HS-5 (cell line): ENCODE measurements at regions not wholly inside any gene's neighbourhood (a gene's known extent, or its start where the extent isn't known, plus 50 kb on each side); places are given as distances from the start of the nearest gene placed in this dataset.
A peak's percentile ranks its signal among the peaks of the same experiment; 100 is the strongest.
"Not testable (repeated sequence)": the region's sequence is repeated elsewhere in the genome, so short reads cannot be mapped to it uniquely, and the experiment has no call there.

Source experiments
- DNase-seq: peaks from one replicate; pipeline ENCODE4 v3.0.0-alpha.2; 2012; ENCODE audit warnings: low read depth

DNA sequence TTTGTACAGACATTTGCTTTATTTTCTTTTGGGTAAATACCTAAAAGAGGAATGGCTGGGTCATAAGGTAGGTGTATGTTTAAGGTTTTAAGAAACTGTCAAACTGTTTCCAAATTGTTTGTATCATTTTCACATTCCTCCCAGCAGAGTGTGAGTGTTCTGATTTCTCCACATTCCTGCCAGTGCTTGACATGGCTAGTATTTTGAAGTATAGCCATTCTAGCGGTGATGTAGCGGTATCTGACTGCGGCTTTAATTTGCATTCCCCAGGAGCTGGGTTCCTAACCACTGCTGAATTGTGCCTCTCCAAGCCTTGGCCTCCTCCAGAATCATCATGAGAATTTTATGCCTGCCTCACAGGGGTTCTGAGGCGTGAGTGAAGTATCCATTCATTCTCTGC, 61.8 kb upstream of the ARL4C start:
- DNase-seq, result no peak

GRCh38 chr2:234556848-234557573, 60.1 kb upstream of the ARL4C start:
- DNase-seq, result no peak

- DNase-seq, result no peak
Measured at GRCh38 chr2:234555616-234556249, 58.9 kb upstream of the ARL4C start.

DNA sequence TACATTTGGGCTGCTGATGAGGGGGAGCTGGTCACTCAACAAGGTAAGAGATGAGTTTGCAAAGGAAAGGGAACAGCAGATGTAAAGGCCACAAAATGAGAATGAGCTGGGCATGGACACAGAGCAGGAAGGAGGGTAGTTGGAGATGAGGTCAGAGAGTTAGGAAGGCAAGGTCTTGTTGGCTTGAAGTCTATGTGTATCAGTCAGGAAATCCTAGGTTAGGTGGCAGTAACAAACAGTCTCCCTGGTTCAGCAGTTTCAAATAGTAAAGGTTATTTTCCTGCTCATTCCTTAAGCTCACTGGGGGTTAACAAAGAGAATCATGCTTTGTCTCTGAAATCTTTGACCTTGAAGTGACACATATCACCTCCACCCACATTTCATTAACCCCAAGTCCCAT, 58.3 kb upstream of the ARL4C start:
- no peak for DNase-seq

DNA sequence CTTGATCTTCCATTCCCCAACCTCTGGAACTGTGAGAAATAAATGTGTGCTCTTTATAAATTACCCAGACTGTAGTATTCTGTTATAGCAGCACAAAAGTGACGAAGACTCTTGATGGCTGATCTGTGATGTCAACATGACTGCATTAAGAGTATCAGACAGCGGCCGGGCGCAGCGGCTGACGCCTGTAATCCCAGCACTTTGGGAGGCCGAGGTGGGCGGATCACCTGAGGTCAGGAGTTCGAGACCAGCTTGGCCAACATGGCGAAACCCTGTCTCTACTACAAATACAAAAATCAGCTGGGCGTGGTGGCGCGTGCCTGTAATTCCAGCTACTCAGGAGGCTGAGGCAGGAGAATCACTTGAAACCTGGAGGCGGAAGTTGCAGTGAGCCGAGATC, 56.3 kb upstream of the ARL4C start:
- not testable (repeated sequence) for DNase-seq

DNA sequence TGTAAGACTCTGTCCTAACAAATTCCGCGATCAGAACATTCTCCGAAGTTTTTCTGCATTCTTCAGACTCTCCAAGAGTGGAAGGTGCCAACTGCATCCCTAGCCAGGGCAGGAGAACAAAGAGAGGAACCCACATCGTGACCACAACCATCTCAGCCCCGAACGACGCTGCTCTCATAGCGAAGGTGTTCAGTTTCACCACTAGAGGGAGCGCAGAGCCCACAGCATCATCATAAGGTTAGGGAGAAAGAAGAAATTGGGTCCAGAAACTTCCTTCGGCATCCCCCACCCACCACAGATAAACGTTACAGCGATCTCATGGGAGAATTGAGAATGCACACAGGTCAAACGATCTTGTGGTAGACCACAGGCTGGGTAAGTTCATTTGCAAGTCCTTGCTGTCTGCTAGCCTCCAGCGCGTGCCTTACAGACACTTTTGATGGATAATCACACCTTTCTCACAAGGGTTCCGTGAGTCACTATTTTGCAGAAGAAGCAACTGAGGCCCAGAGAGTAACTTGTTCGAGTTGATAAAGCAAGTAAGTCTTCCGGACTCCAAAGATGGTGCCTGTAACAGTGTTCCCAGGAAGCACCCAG, 53.7 kb upstream of the ARL4C start:
- peak; percentile 58 for DNase-seq

GRCh38 chr2:234550056-234550455, 53.2 kb upstream of the ARL4C start:
- no peak for DNase-seq

DNA sequence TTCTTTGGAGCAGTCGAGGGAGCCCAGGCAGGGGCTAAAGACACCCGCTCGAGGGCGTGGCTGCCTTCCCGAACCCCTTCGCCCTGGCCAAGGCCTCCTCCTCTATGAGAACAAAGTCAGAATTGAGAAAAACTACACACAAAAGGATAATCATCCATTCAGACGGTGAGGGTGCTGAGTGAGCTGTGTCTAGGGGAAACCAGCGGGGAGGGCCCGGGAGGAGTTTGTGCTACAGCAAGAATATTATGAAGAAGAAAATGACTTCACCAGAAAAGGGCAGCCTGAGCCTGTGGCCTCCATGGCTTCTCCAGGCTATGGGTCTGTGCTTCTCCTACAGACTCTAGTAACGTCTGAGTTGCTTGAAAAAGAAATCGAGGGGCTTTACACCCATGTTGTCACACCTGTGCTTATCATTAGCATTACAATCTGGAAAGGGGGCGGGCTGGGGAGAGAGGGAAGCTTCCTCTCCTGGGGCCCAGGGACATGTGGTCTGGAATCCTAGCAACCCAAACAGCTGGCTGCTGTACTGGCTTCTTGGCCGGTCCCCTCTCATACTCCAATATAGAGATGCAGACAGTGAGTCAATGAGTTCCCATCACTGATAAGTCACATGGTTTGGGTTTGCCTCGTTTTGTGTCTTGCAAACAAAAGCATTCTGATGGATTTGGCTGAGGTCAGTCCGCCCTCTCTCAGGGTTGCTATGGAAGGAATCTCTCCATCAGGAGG, 52.0 kb upstream of the ARL4C start:
- no peak for DNase-seq

GRCh38 chr2:234546770-234547169, 49.9 kb upstream of the ARL4C start:
- DNase-seq, result no peak
